Keratinocyte (primary cell): ENCODE measurements at regions not wholly inside any gene's neighbourhood (a gene's known extent, or its start where the extent isn't known, plus 50 kb on each side); places are given as distances from the start of the nearest gene placed in this dataset.

ENCODE experiments used
- EZH2 ChIP-seq: IDR thresholded peaks from one replicate; pipeline ENCODE4 v1.6.1; 2012; ENCODE audit warnings: inconsistent platforms, mild to moderate bottlenecking, low read length, moderate library complexity
- TF ChIP-seq, protein P1 (sequence below), 3 experiments: IDR thresholded peaks in 1 of 3; conservative IDR thresholded peaks in 1 of 3; optimal IDR thresholded peaks in 1 of 3; 2 replicates in 2 of 3; 3 replicates in 1 of 3; pipeline versions ENCODE3 to v1.5.1; 2011; ENCODE audit warnings: low read length in 3 of 3, mild to moderate bottlenecking in 3 of 3, moderate library complexity in 2 of 3, control low read depth in 1 of 3, inconsistent platforms in 1 of 3; ENCODE audit not compliant: insufficient read depth in 2 of 3; ENCODE audit errors: extremely low read depth in 1 of 3

DNA sequence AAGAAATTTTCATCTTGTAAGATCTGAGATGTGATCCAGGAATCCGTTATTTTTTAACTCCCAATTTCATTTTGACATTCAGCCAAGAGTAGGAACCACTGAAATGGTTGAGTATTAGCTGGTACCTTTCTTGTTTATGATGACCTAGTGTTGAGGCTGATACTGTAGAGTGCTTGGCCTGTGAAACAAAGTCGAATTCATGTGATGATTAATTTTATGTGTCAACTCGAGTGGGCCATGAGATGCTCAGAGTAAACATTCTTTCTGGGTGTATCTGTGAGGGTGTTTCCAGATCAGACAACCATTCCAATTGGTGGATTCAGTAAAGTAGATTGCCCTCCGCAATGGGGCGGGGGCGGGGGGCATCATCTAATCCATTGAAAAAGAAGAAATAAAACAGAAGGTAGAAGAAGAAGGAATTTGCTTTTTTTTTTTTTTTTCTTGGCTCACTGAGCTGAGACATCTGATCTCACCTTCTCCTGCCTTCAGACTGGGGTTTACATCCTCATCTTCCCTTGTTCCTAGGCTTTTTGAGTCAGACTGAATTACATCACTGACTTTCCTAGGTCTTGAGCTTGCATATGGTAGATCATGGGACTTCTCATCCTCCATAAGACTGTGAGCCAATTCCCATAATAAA lies 264.6 kb upstream of the KCNJ16 start:
- TF ChIP-seq, protein P1, sequence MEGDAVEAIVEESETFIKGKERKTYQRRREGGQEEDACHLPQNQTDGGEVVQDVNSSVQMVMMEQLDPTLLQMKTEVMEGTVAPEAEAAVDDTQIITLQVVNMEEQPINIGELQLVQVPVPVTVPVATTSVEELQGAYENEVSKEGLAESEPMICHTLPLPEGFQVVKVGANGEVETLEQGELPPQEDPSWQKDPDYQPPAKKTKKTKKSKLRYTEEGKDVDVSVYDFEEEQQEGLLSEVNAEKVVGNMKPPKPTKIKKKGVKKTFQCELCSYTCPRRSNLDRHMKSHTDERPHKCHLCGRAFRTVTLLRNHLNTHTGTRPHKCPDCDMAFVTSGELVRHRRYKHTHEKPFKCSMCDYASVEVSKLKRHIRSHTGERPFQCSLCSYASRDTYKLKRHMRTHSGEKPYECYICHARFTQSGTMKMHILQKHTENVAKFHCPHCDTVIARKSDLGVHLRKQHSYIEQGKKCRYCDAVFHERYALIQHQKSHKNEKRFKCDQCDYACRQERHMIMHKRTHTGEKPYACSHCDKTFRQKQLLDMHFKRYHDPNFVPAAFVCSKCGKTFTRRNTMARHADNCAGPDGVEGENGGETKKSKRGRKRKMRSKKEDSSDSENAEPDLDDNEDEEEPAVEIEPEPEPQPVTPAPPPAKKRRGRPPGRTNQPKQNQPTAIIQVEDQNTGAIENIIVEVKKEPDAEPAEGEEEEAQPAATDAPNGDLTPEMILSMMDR (optimal IDR thresholded peaks at IDR 0.05 in 1 of 3, IDR thresholded peaks at IDR 0.05 in 1 of 3, conservative IDR thresholded peaks at IDR 0.05 in 1 of 3; ENCODE audit: extremely low read depth in 1 of 3, insufficient read depth in 2 of 3, low read length in 3 of 3), result no peak
- TF ChIP-seq EZH2, result no peak
